ENCODE measurements at regions not wholly inside any gene's neighbourhood (a gene's known extent, or its start where the extent isn't known, plus 50 kb on each side); places are given as distances from the start of the nearest gene placed in this dataset.

- no peak for TF ChIP-seq CTCF (IDR thresholded peaks at IDR 0.05)
- no peaks in the 10 kb centered on the region for H3K36me3 ChIP-seq
- no peak overlapping the region for H3K4me3 ChIP-seq
- no peaks in the 10 kb centered on the region for H3K9me3 ChIP-seq
- DNase-seq (no peak), ATAC-seq (no peak)
- H3K27ac ChIP-seq, result no peak overlapping the region
- intact Hi-C loops (cut with DNase I), result loop anchor here (2.0 kb wide), 1 partner anchor 379 kb away; no protein-coding TSS in a partner anchor
- peaks cover 5% of the 10 kb centered on the region for H3K4me1 ChIP-seq
- H3K27me3 ChIP-seq, result no peaks in the 10 kb centered on the region
Measured at GRCh38 chr1:172823534-172823933, 164.6 kb downstream of the FASLG start.

GRCh38 chr1:172824209-172824608, 165.3 kb downstream of the FASLG start:
- intact Hi-C loops (cut with DNase I), result no loop called here
- no peaks in the 10 kb centered on the region for H3K27me3 ChIP-seq
- H3K36me3 ChIP-seq, result no peaks in the 10 kb centered on the region
- TF ChIP-seq CTCF (IDR thresholded peaks at IDR 0.05), result no peak
- ATAC-seq (peak; percentile 46), DNase-seq (no peak)
- H3K4me1 ChIP-seq, result no peaks in the 10 kb centered on the region
- H3K9me3 ChIP-seq, result no peaks in the 10 kb centered on the region
- H3K4me3 ChIP-seq, result no peak overlapping the region
- no peak overlapping the region for H3K27ac ChIP-seq

GRCh38 chr1:172826096-172826741, 167.3 kb downstream of the FASLG start:
- Histone ChIP-seq H3K9me3 (no peaks in the 10 kb centered on the region), H3K27ac (peak overlapping the region; percentile 45), H3K36me3 (no peaks in the 10 kb centered on the region), H3K4me1 (no peaks in the 10 kb centered on the region), H3K27me3 (no peaks in the 10 kb centered on the region), H3K4me3 (peak overlapping the region; percentile 20)
- intact Hi-C loops (cut with DNase I), result no loop called here
- TF ChIP-seq CTCF (IDR thresholded peaks at IDR 0.05), result peak; percentile 70
- peak; percentile 89 for ATAC-seq
- no peak for DNase-seq

GRCh38 chr1:172827301-172827700, 168.4 kb downstream of the FASLG start:
- DNase-seq (no peak), ATAC-seq (peak; percentile 44)
- H3K4me1 ChIP-seq, result no peaks in the 10 kb centered on the region
- H3K4me3 ChIP-seq, result no peak overlapping the region
- no peaks in the 10 kb centered on the region for H3K36me3 ChIP-seq
- peak overlapping the region; percentile 45 for H3K27ac ChIP-seq
- intact Hi-C loops (cut with DNase I), result no loop called here
- no peak for TF ChIP-seq CTCF (IDR thresholded peaks at IDR 0.05)
- no peaks in the 10 kb centered on the region for H3K9me3 ChIP-seq
- H3K27me3 ChIP-seq, result no peaks in the 10 kb centered on the region

GRCh38 chr1:172827841-172828240, 168.9 kb downstream of the FASLG start:
- Histone ChIP-seq H3K36me3 (no peaks in the 10 kb centered on the region), H3K27me3 (no peaks in the 10 kb centered on the region), H3K27ac (no peak overlapping the region), H3K4me1 (no peaks in the 10 kb centered on the region), H3K4me3 (no peak overlapping the region), H3K9me3 (no peaks in the 10 kb centered on the region)
- no peak for TF ChIP-seq CTCF (IDR thresholded peaks at IDR 0.05)
- ATAC-seq (no peak), DNase-seq (no peak)
- intact Hi-C loops (cut with DNase I), result no loop called here
